ENCODE measurements at regions not wholly inside any gene's neighbourhood (a gene's known extent, or its start where the extent isn't known, plus 50 kb on each side); places are given as distances from the start of the nearest gene placed in this dataset.

- DNase-seq = no peak
- intact Hi-C loops (cut with DNase I) = no loop called here
Measured at GRCh38 chr4:35246493-35246892, 997.8 kb downstream of the ARAP2 start.

GRCh38 chr4:35247047-35247446, 997.3 kb downstream of the ARAP2 start:
- Histone ChIP-seq H3K27me3 (no peaks in the 10 kb centered on the region), H3K9me3 (no peaks in the 10 kb centered on the region), H3K4me3 (no peak overlapping the region), H3K4me1 (no peaks in the 10 kb centered on the region), H3K36me3 (no peaks in the 10 kb centered on the region), H3K27ac (no peak overlapping the region)
- no peak for DNase-seq
- ATAC-seq = no peak
- intact Hi-C loops (cut with DNase I) = no loop called here
- 0% methylated on average over 3 of the region's 3 CpGs for WGBS (ENCODE audit: insufficient coverage, low coverage, low lambda C conversion rate, missing lambda C conversion rate)
- TF ChIP-seq, protein P1, sequence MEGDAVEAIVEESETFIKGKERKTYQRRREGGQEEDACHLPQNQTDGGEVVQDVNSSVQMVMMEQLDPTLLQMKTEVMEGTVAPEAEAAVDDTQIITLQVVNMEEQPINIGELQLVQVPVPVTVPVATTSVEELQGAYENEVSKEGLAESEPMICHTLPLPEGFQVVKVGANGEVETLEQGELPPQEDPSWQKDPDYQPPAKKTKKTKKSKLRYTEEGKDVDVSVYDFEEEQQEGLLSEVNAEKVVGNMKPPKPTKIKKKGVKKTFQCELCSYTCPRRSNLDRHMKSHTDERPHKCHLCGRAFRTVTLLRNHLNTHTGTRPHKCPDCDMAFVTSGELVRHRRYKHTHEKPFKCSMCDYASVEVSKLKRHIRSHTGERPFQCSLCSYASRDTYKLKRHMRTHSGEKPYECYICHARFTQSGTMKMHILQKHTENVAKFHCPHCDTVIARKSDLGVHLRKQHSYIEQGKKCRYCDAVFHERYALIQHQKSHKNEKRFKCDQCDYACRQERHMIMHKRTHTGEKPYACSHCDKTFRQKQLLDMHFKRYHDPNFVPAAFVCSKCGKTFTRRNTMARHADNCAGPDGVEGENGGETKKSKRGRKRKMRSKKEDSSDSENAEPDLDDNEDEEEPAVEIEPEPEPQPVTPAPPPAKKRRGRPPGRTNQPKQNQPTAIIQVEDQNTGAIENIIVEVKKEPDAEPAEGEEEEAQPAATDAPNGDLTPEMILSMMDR (IDR thresholded peaks at IDR 0.05) = no peak
- no peak for TF ChIP-seq POLR2A (IDR thresholded peaks at IDR 0.05)

More at GRCh38 chr4:35246493-35246892, 997.8 kb downstream of the ARAP2 start:
- no peak overlapping the region for H3K4me3 ChIP-seq
- H3K36me3 ChIP-seq = no peaks in the 10 kb centered on the region
- H3K9me3 ChIP-seq = no peaks in the 10 kb centered on the region
- WGBS (ENCODE audit: insufficient coverage, low coverage, low lambda C conversion rate, missing lambda C conversion rate) = 74% methylated on average over 1 of the region's 1 CpG
- no peaks in the 10 kb centered on the region for H3K27me3 ChIP-seq
- ATAC-seq = no peak
- TF ChIP-seq, protein P1 (IDR thresholded peaks at IDR 0.05) = no peak
- no peak for TF ChIP-seq POLR2A (IDR thresholded peaks at IDR 0.05)
- H3K4me1 ChIP-seq = no peaks in the 10 kb centered on the region
- no peak overlapping the region for H3K27ac ChIP-seq

GRCh38 chr4:35250331-35250730, 994.0 kb downstream of the ARAP2 start:
- TF ChIP-seq POLR2A (IDR thresholded peaks at IDR 0.05) = no peak
- TF ChIP-seq, protein P1 (IDR thresholded peaks at IDR 0.05) = no peak
- Histone ChIP-seq H3K36me3 (no peaks in the 10 kb centered on the region), H3K4me3 (no peak overlapping the region), H3K27me3 (no peaks in the 10 kb centered on the region), H3K9me3 (no peaks in the 10 kb centered on the region), H3K27ac (no peak overlapping the region), H3K4me1 (no peaks in the 10 kb centered on the region)
- DNase-seq = no peak
- ATAC-seq = no peak
- intact Hi-C loops (cut with DNase I) = no loop called here

GRCh38 chr4:35250761-35251160, 993.6 kb downstream of the ARAP2 start:
- 15% methylated on average over 1 of the region's 1 CpG for WGBS (ENCODE audit: insufficient coverage, low coverage, low lambda C conversion rate, missing lambda C conversion rate)

More at GRCh38 chr4:35250761-35251160, 993.6 kb downstream of the ARAP2 start:
- DNase-seq (no peak), ATAC-seq (no peak)
- Histone ChIP-seq H3K4me3 (no peak overlapping the region), H3K27me3 (no peaks in the 10 kb centered on the region), H3K4me1 (no peaks in the 10 kb centered on the region), H3K36me3 (no peaks in the 10 kb centered on the region), H3K9me3 (no peaks in the 10 kb centered on the region), H3K27ac (no peak overlapping the region)
- intact Hi-C loops (cut with DNase I) = no loop called here
- TF ChIP-seq, protein P1 (IDR thresholded peaks at IDR 0.05) = no peak
- no peak for TF ChIP-seq POLR2A (IDR thresholded peaks at IDR 0.05)

Measured in right lobe of liver (tissue), 6 donors.